ENCODE measurements at regions not wholly inside any gene's neighbourhood (a gene's known extent, or its start where the extent isn't known, plus 50 kb on each side); places are given as distances from the start of the nearest gene placed in this dataset.

GRCh38 chr3:194982472-194982871 lies 288.5 kb downstream of the XXYLT1 start:
- DNase-seq = no peak

- no peak for DNase-seq
Observed at GRCh38 chr3:194983121-194983520, 287.8 kb downstream of the XXYLT1 start.

- DNase-seq = no peak
Observed at GRCh38 chr3:194983620-194984019, 287.3 kb downstream of the XXYLT1 start.

- no peak for DNase-seq
Observed at GRCh38 chr3:194984066-194984465, 286.9 kb downstream of the XXYLT1 start.

- DNase-seq = no peak
Observed at GRCh38 chr3:194984622-194985021, 286.3 kb downstream of the XXYLT1 start.

DNA sequence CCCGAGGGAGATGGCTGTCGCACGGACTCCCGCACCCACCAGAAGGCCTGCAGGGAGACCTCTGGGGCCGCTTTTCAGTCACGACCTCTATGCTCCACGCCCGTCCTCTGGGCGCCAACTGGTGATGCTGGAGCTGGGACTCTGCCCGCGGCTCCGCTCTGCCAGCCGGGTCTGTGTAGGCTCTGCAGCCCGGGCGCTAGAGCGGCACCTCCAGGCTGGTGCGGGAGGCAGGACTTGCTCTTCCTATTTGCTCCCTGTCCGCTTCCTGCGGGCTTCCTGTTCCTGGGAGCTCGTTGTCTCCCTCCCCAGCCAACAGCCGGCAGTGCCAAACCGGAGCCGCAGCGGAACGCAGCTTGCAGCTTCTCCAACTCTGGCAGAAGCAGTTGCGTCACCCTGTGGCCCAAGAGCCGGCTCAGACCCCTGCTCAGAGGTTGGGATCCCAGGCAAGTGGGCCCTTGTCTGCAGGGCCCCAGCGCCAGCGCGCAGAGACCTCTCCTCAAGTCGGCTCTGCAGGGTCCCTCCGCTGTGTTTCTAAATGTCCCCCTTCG lies 285.9 kb downstream of the XXYLT1 start:
- DNase-seq = no peak

DNA sequence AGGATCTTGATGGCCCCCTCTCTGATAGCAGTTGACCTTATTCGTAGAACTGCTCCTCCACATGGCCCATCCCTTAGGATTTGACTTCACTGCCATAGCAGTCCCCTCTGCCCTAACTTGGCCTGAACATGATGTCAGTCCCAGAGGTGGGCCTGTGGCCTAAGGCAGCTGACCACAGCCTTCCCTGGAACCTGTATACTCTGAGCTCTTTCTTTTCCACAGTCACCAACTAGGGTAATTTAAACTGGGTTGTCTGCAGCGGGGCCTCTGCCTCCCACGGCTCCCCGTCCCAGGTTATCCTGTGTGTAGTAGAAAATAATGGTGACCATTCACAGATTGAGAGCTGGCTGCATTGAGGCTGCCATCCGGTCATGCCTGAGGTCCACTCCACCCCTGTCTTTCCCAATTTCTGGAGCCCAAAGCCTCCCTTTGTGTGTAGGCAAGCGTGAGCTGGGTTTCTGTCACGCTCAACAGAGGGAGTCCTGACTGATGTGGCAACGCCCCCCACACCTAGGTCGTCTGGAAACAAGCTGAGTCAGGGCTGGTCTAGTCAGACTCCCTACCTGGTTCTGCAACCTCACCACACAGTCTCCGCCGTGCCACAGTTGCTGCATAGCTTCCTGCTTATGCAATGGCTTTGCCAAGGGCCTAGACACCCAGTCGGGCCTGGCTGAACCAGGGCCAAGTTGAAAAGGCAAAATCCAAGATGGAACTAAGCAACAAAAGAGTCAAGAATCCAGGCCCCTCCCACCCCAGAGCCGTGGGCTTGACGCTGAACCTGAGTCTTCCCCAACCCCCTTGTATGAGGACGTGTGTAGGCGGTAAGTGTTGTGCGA lies 284.5 kb downstream of the XXYLT1 start:
- DNase-seq = no peak

DNA sequence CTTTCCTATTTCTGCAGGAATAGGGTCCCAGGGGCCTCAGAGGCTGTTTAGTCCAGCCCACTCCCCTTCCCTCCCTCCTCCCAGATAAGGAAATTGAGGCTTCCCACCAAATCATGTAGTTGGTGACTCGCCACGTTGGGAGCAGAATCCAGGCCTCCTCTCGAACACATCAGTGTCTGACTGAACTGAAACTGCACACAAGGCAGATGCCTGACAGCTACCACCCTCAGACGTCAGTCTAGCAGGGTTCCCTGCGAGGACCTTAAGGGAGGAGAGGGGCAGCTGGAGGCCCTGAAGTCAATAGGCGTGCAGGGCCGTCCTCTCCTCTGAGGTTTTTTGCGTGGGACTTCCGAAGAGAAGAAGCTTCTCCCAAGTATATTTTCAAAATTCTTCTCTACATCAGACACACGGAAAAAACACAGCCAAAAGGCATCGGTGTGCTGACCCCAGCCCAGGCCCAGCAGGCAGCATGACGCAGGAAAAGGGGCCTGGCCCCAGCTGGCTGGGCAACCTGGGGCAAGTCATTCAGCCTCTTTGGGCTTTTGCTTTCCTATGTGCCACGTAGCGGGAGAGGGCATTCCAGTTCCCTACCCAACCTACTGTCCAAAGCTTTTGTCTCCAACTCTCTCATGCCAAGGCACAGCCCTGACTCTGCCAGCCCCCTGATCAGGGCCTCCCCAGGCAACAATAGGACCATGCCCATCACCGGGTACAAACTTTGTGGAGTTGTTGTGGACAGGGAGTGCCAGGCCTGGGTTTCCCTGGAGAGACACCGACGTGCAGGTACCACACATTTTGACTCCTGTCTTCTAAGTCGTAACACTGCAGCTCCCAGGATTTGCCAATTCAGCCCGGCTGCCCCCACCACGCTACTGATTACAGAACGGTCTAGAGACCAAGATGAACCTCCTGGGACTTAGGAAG lies 283.1 kb downstream of the XXYLT1 start:
- no peak for DNase-seq

- no peak for DNase-seq
Observed at GRCh38 chr3:194988495-194989165, 282.3 kb downstream of the XXYLT1 start.

GRCh38 chr3:194989241-194989640 lies 281.7 kb downstream of the XXYLT1 start:
- no peak for DNase-seq

- DNase-seq = no peak
Observed at GRCh38 chr3:194990454-194991337, 280.3 kb downstream of the XXYLT1 start.

- DNase-seq = no peak
Observed at GRCh38 chr3:194991338-194991654, 279.7 kb downstream of the XXYLT1 start.

DNA sequence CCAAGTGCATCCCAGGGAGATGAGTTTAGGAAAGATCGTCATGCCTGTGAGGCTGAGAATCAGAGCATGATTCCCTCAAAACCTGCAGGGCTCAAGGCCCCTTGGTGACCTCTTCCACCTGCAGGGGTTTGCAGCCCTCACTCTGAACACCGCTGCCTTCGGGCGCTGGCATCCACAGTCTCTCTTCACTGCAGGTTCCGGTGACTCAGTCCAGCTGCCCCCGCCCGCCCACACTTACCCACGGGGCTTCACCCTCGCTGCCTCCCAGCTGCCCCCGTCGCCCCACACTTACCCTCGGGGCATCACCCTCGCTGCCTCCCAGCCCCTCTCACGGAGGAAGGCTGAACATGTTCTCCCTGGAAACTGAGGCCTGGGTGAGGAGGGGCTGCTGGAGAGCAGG lies 277.1 kb downstream of the XXYLT1 start:
- no peak for DNase-seq

- DNase-seq = no peak
Observed at GRCh38 chr3:194994551-194994981, 276.4 kb downstream of the XXYLT1 start.

- no peak for DNase-seq
Observed at GRCh38 chr3:194995334-194995733, 275.6 kb downstream of the XXYLT1 start.

GRCh38 chr3:194995922-194996321 lies 275.0 kb downstream of the XXYLT1 start:
- no peak for DNase-seq

DNA sequence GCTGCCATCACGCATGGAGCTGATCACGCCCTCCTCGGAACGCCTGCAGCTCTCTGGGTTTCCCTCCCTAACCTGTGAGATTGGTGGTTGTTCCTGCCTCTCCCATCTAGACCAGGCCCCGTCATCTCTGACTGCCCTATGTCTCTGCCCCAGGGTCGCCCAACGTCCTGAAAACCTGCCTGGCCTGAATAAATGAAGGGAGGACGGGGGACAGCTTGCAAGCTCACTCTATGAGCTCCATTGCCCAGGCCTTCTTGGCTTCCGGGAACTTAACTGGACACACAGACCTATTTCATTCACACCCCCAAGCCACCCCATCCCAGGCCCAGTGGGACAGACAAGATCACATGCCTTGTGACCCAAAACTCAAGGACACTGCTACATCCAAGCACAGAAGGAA lies 274.2 kb downstream of the XXYLT1 start:
- no peak for DNase-seq

- no peak for DNase-seq
Observed at GRCh38 chr3:194998417-194998816, 272.5 kb downstream of the XXYLT1 start.

- no peak for DNase-seq
Observed at GRCh38 chr3:194998948-194999347, 272.0 kb downstream of the XXYLT1 start.

- DNase-seq = no peak
Observed at GRCh38 chr3:194999491-194999890, 271.5 kb downstream of the XXYLT1 start.

DNA sequence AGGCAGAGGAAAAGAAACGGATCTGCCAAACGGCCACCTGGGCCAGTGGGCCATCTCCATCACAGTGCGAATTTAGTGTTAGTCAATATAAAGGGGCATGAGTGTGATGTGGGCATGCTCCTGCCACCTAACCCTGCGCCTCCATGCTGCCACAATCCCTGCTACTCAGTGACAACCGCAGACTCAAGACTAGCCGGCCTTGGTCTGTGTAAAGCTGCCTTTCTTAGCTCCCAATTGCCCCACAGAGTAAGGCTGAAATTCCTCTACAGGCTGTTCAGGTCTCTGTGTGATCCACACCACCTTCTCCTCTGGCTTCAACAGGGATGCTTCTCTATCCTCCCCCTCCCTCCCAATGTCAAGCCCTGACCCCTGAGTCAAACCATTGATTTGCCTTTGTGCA lies 269.7 kb downstream of the XXYLT1 start:
- no peak for DNase-seq

Measured in NCI-H446 treated with DMSO at 0.1 percent for 48 hours (cell line).